SK-N-MC (cell line): ENCODE measurements at regions not wholly inside any gene's neighbourhood (a gene's known extent, or its start where the extent isn't known, plus 50 kb on each side); places are given as distances from the start of the nearest gene placed in this dataset.

Experiments
- DNase-seq: peaks from one replicate; pipeline ENCODE4 v3.0.0-alpha.2; 2011; ENCODE audit warnings: low read depth, low spot score
- H3K27ac ChIP-seq: fragments of 200-600 bp; sonication (generic); 2 replicates; pipeline ENCODE4 v1.5.1; 2016; ENCODE audit warnings: mixed run types
- H3K36me3 ChIP-seq: fragments of 200-600 bp; sonication (generic); 2 replicates; pipeline ENCODE4 v1.6.1; 2017; ENCODE audit warnings: antibody characterized with exemption, low read length, mixed read lengths; ENCODE audit not compliant: insufficient read depth
- H3K4me3 ChIP-seq: fragments of 200-600 bp; sonication (generic); 2 replicates; pipeline ENCODE4 v1.5.1; 2016
- H3K9ac ChIP-seq: fragments of 200-600 bp; sonication (generic); 2 replicates; pipeline ENCODE4 v1.8.0; 2017; ENCODE audit warnings: mixed run types, mixed read lengths; ENCODE audit not compliant: insufficient read length
- H3K9me3 ChIP-seq: fragments of 200-600 bp; sonication (generic); 2 replicates; pipeline ENCODE4 v1.6.1; 2017; ENCODE audit warnings: low read depth, mild to moderate bottlenecking, antibody characterized with exemption, low read length, moderate library complexity, mixed read lengths
- EZH2 ChIP-seq: fragments of 200-600 bp; sonication (generic); IDR thresholded peaks from one replicate; pipeline ENCODE4 v1.6.1; 2017; ENCODE audit warnings: antibody characterized with exemption
- FOXP2 ChIP-seq: optimal IDR thresholded peaks from 2 replicates; pipeline ENCODE3; 2011; ENCODE audit warnings: mild to moderate bottlenecking, moderate library complexity; ENCODE audit not compliant: insufficient read depth; ENCODE audit errors: extremely low read length, control extremely low read depth
- POLR2AphosphoS5 ChIP-seq: IDR thresholded peaks from 2 replicates; pipeline ENCODE4 v1.6.1; 2012; ENCODE audit warnings: mild to moderate bottlenecking, low read depth, low read length, borderline replicate concordance

GRCh38 chr4:124389591-124389990 is 322.9 kb downstream of the ANKRD50 start:
- H3K9ac ChIP-seq, result no peak overlapping the region
- no peak overlapping the region for H3K4me3 ChIP-seq
- no peaks in the 10 kb centered on the region for H3K36me3 ChIP-seq
- TF ChIP-seq POLR2AphosphoS5 (no peak), FOXP2 (no peak), EZH2 (no peak)
- no peak overlapping the region for H3K27ac ChIP-seq
- no peaks in the 10 kb centered on the region for H3K9me3 ChIP-seq
- peak; percentile 10 for DNase-seq

- no peak for DNase-seq
- Histone ChIP-seq H3K9ac (no peak overlapping the region), H3K36me3 (no peaks in the 10 kb centered on the region), H3K27ac (no peak overlapping the region), H3K9me3 (no peaks in the 10 kb centered on the region), H3K4me3 (no peak overlapping the region)
- TF ChIP-seq FOXP2 (no peak), EZH2 (no peak), POLR2AphosphoS5 (no peak)
Measured at GRCh38 chr4:124390861-124391260, 321.7 kb downstream of the ANKRD50 start.

GRCh38 chr4:124396333-124396732 is 316.2 kb downstream of the ANKRD50 start:
- DNase-seq, result no peak
- H3K4me3 ChIP-seq, result no peak overlapping the region
- no peak for TF ChIP-seq POLR2AphosphoS5
- TF ChIP-seq FOXP2, result no peak
- no peak for TF ChIP-seq EZH2

GRCh38 chr4:124401606-124402005 is 310.9 kb downstream of the ANKRD50 start:
- H3K9ac ChIP-seq, result no peak overlapping the region
- TF ChIP-seq POLR2AphosphoS5, result no peak
- no peak for TF ChIP-seq FOXP2
- TF ChIP-seq EZH2, result no peak
- no peak for DNase-seq
- H3K4me3 ChIP-seq, result no peak overlapping the region
- H3K9me3 ChIP-seq, result no peaks in the 10 kb centered on the region
- no peak overlapping the region for H3K27ac ChIP-seq
- no peaks in the 10 kb centered on the region for H3K36me3 ChIP-seq

More at GRCh38 chr4:124396333-124396732, 316.2 kb downstream of the ANKRD50 start:
- Histone ChIP-seq H3K36me3 (no peaks in the 10 kb centered on the region), H3K9ac (no peak overlapping the region), H3K9me3 (no peaks in the 10 kb centered on the region), H3K27ac (no peak overlapping the region)

- Histone ChIP-seq H3K27ac (no peak overlapping the region), H3K36me3 (no peaks in the 10 kb centered on the region), H3K4me3 (no peak overlapping the region), H3K9ac (no peak overlapping the region), H3K9me3 (no peaks in the 10 kb centered on the region)
- no peak for TF ChIP-seq POLR2AphosphoS5
- TF ChIP-seq EZH2, result no peak
- no peak for TF ChIP-seq FOXP2
- no peak for DNase-seq
Measured at GRCh38 chr4:124409044-124409443, 303.5 kb downstream of the ANKRD50 start.

GRCh38 chr4:124414276-124415040 is 298.1 kb downstream of the ANKRD50 start:
- TF ChIP-seq FOXP2 (no peak), POLR2AphosphoS5 (no peak), EZH2 (no peak)
- no peak for DNase-seq
- Histone ChIP-seq H3K9ac (no peak overlapping the region), H3K27ac (no peak overlapping the region), H3K36me3 (no peaks in the 10 kb centered on the region), H3K4me3 (no peak overlapping the region), H3K9me3 (no peaks in the 10 kb centered on the region)

- Histone ChIP-seq H3K9ac (no peak overlapping the region), H3K9me3 (no peaks in the 10 kb centered on the region), H3K4me3 (no peak overlapping the region), H3K36me3 (no peaks in the 10 kb centered on the region), H3K27ac (no peak overlapping the region)
- no peak for TF ChIP-seq POLR2AphosphoS5
- TF ChIP-seq EZH2, result no peak
- TF ChIP-seq FOXP2, result no peak
- no peak for DNase-seq
Measured at GRCh38 chr4:124415146-124415545, 297.4 kb downstream of the ANKRD50 start.

- no peak overlapping the region for H3K4me3 ChIP-seq
- TF ChIP-seq POLR2AphosphoS5 (no peak), FOXP2 (no peak), EZH2 (no peak)
- no peak overlapping the region for H3K27ac ChIP-seq
- no peaks in the 10 kb centered on the region for H3K36me3 ChIP-seq
- H3K9ac ChIP-seq, result no peak overlapping the region
- DNase-seq, result no peak
- no peaks in the 10 kb centered on the region for H3K9me3 ChIP-seq
Measured at GRCh38 chr4:124417371-124417770, 295.2 kb downstream of the ANKRD50 start.
